ENCODE measurements at regions not wholly inside any gene's neighbourhood (a gene's known extent, or its start where the extent isn't known, plus 50 kb on each side); places are given as distances from the start of the nearest gene placed in this dataset.

DNA sequence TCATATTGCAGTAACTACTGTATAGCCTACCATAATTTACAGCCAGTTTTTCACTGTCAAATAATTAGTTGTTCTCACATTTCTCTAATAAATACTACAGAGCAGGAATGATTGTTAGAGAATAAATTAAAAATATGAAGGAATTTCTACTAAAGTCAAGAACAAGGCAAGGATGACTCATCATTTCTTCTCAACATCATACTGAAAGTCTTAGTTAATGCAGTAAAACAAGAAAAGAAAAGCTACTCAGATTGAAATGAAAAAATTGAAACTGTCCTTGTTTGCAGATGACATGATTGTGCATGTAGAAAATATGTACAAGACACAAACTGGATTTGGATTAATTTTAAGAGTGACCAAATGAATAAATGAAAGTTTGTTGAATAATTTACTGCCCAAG lies 608.2 kb downstream of the NSUN3 start:
- intact Hi-C loops (cut with micrococcal nuclease) (no loop called here), in situ Hi-C loops (cut with MboI) (no loop called here)
- Histone ChIP-seq H3K36me3 (ENCODE audit: control insufficient read depth, insufficient read depth, low read length) (no peaks in the 10 kb centered on the region), H3K27me3 (ENCODE audit: control insufficient read depth in 2 of 2, insufficient read depth in 2 of 2, low read length in 2 of 2) (no peaks in the 10 kb centered on the region), H2AFZ (ENCODE audit: low read depth, low read length) (no peak overlapping the region), H3K79me2 (ENCODE audit: control insufficient read depth, insufficient read depth, low read length) (no peaks in the 10 kb centered on the region), H3K27ac (ENCODE audit: extremely low read depth, low read depth, low read length) (no peak overlapping the region), H3K4me2 (ENCODE audit: insufficient read depth, low read length) (no peak overlapping the region), H3K4me3 (no peak overlapping the region), H3K4me1 (replicated peaks in 1 of 2; ENCODE audit: control insufficient read depth in 2 of 2, insufficient read depth in 2 of 2, low read length in 2 of 2) (no peaks in the 10 kb centered on the region), H3K9me1 (ENCODE audit: control insufficient read depth, insufficient read depth, low read length) (no peaks in the 10 kb centered on the region), H3K9ac (ENCODE audit: insufficient read depth in 1 of 2, low read depth in 2 of 2, low read length in 2 of 2) (no peak overlapping the region), H3K9me3 (replicated peaks; ENCODE audit: control insufficient read depth, insufficient read depth, low read depth, low read length) (no peaks in the 10 kb centered on the region), H4K20me1 (replicated peaks; ENCODE audit: control insufficient read depth, insufficient read depth, low read length) (no peaks in the 10 kb centered on the region)
- no peak for FAIRE-seq
- ChIA-PET CTCF (ENCODE audit: low intra/inter-chr PET ratio) (no interaction called here), POLR2A (no interaction called here)
- TF ChIP-seq MAFG (tag; conservative IDR thresholded peaks at IDR 0.05) (peak; percentile 47), RAD51 (IDR thresholded peaks at IDR 0.05; ENCODE audit: borderline replicate concordance, low read depth) (no peak), FIP1L1 (IDR thresholded peaks at IDR 0.05; ENCODE audit: low read depth, low read length, poor library complexity, severe bottlenecking) (no peak), SMAD1 (IDR thresholded peaks at IDR 0.05; ENCODE audit: low read depth, low read length, partially characterized antibody) (no peak), NFE2 (IDR thresholded peaks at IDR 0.05; ENCODE audit: low read depth) (0 out of 2 replicates have a peak, but pooled peaks have one; percentile 7), ZNF232 (CRISPR knock-in tag; IDR thresholded peaks at IDR 0.05) (no peak), CBX1 (IDR thresholded peaks at IDR 0.05; ENCODE audit: low read depth) (no peak), KAT8 (IDR thresholded peaks at IDR 0.05; ENCODE audit: low read depth) (no peak), ESRRB (CRISPR knock-in tag; IDR thresholded peaks at IDR 0.05; ENCODE audit: borderline replicate concordance) (no peak), HOXB6 (CRISPR knock-in tag; IDR thresholded peaks at IDR 0.05; ENCODE audit: borderline replicate concordance) (no peak), PPARD (CRISPR knock-in tag; IDR thresholded peaks at IDR 0.05) (no peak), ATF2 (CRISPR knock-in tag; IDR thresholded peaks at IDR 0.05) (no peak)
- TF ChIP-seq, protein P1, sequence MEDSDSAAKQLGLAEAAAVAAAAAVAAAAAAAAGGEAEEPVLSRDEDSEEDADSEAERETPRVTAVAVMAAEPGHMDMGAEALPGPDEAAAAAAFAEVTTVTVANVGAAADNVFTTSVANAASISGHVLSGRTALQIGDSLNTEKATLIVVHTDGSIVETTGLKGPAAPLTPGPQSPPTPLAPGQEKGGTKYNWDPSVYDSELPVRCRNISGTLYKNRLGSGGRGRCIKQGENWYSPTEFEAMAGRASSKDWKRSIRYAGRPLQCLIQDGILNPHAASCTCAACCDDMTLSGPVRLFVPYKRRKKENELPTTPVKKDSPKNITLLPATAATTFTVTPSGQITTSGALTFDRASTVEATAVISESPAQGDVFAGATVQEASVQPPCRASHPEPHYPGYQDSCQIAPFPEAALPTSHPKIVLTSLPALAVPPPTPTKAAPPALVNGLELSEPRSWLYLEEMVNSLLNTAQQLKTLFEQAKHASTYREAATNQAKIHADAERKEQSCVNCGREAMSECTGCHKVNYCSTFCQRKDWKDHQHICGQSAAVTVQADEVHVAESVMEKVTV (CRISPR knock-in tag; IDR thresholded peaks at IDR 0.05): no peak
- no peak for DNase-seq (ENCODE audit: extremely low read depth in 1 of 4, low spot score in 3 of 4)
- no peak for ATAC-seq
- BruUV-seq (replicated peaks): no TSS peak

Measured in K562 (cell line).